PC-3 (cell line): ENCODE measurements at regions not wholly inside any gene's neighbourhood (a gene's known extent, or its start where the extent isn't known, plus 50 kb on each side); places are given as distances from the start of the nearest gene placed in this dataset.

ENCODE experiments used
- ATAC-seq: fragments of 200-7000 bp; cut with Tn5 transposase; 2 replicates; pipeline ENCODE4 v1.9.1; 2020; ENCODE audit warnings: mild to moderate bottlenecking, moderate library complexity
- BruUV-seq: library from RNA; stranded (reverse); fragments of 400-500 nt; replicated peaks from 2 replicates; lab custom pipeline; 2021; lab: Mats Ljungman, UMichigan
- CTCF ChIA-PET: fragments of 300-600 bp; sonication (Branson Sonifier 250); formaldehyde crosslinking; loops from one replicate; lab custom pipeline; 2022; ENCODE audit warnings: antibody characterized with exemption; lab: Charles Lee
- POLR2A ChIA-PET: fragments of 300-600 bp; sonication (Branson Sonifier 250); formaldehyde crosslinking; loops from one replicate; lab custom pipeline; 2022; ENCODE audit warnings: antibody characterized with exemption; ENCODE audit not compliant: unreplicated experiment; lab: Charles Lee
- DNase-seq: peaks from one replicate; pipeline ENCODE4 v3.0.0-alpha.2; 2015
- H2AFZ ChIP-seq: fragments of 300-600 bp; sonication (generic); 2 replicates; pipeline ENCODE4 v1.6.0; 2016; ENCODE audit warnings: antibody characterized with exemption, low read length
- H3F3A ChIP-seq: fragments of 300-600 bp; sonication (generic); one replicate; pipeline ENCODE4 v1.6.0; 2017; ENCODE audit warnings: antibody characterized with exemption, low read length, control low read depth, mild to moderate bottlenecking; ENCODE audit not compliant: unreplicated experiment
- H3K27ac ChIP-seq: fragments of 300-600 bp; sonication (generic); 2 replicates; pipeline ENCODE4 v1.5.1; 2016; ENCODE audit warnings: mild to moderate bottlenecking, low read length
- H3K27me3 ChIP-seq: fragments of 300-600 bp; sonication (generic); 2 replicates; pipeline ENCODE4 v1.6.1; 2016; ENCODE audit warnings: low read length, mixed read lengths
- H3K36me3 ChIP-seq: fragments of 300-600 bp; sonication (generic); 2 replicates; pipeline ENCODE4 v1.6.1; 2016; ENCODE audit warnings: low read depth, mixed run types, low read length, mixed read lengths
- H3K4me1 ChIP-seq: fragments of 300-600 bp; sonication (generic); 2 replicates; pipeline ENCODE4 v1.5.1; 2016; ENCODE audit warnings: low read length; ENCODE audit not compliant: insufficient read depth
- H3K4me2 ChIP-seq: fragments of 300-600 bp; sonication (generic); 2 replicates; pipeline ENCODE4 v1.6.0; 2016; ENCODE audit warnings: low read length
- H3K4me3 ChIP-seq: fragments of 300-600 bp; sonication (generic); 2 replicates; pipeline ENCODE4 v1.5.1; 2016; ENCODE audit warnings: mild to moderate bottlenecking, low read length, mixed read lengths
- H3K79me2 ChIP-seq: fragments of 300-600 bp; sonication (generic); 2 replicates; pipeline ENCODE4 v1.6.1; 2017; ENCODE audit warnings: low read length, mixed read lengths
- H3K9ac ChIP-seq: fragments of 300-600 bp; sonication (generic); 2 replicates; pipeline ENCODE4 v1.6.0; 2016; ENCODE audit warnings: mild to moderate bottlenecking, low read length
- H3K9me2 ChIP-seq: fragments of 300-600 bp; sonication (generic); replicated peaks from 2 replicates; pipeline ENCODE4 v1.6.1; 2016; ENCODE audit warnings: mixed run types, low read length, mixed read lengths
- H3K9me3 ChIP-seq: fragments of 300-600 bp; sonication (generic); 2 replicates; pipeline ENCODE4 v1.6.1; 2016; ENCODE audit warnings: low read length, mixed read lengths
- H4K20me1 ChIP-seq: fragments of 300-600 bp; sonication (generic); 2 replicates; pipeline ENCODE4 v1.6.1; 2016; ENCODE audit warnings: low read length, mixed read lengths
- CTCF ChIP-seq: fragments of 300-600 bp; sonication (generic); conservative IDR thresholded peaks from 2 replicates; pipeline ENCODE4 v1.5.1; 2017; ENCODE audit warnings: antibody characterized with exemption, low read depth, mild to moderate bottlenecking, low read length
- EZH2 ChIP-seq: fragments of 300-600 bp; sonication (generic); IDR thresholded peaks from one replicate; pipeline ENCODE4 v1.6.1; 2017; ENCODE audit warnings: antibody characterized with exemption, mild to moderate bottlenecking, low read length; ENCODE audit not compliant: unreplicated experiment
- EZH2phosphoT487 ChIP-seq: fragments of 300-600 bp; sonication (generic); IDR thresholded peaks from 2 replicates; pipeline ENCODE4 v1.6.1; 2018; ENCODE audit warnings: mild to moderate bottlenecking, antibody characterized with exemption, low read length, borderline replicate concordance
- intact Hi-C: fragments of 100-400 bp; cut with micrococcal nuclease; formaldehyde crosslinking; loops from 2 replicates; pipeline ENCODE4 v1.9.0; 2023

- intact Hi-C loops: no loop called here
- CTCF ChIA-PET: no interaction called here
These were observed 56.5 kb upstream of the STT3B start for GRCh38 chr3:31476209-31476608.

GRCh38 chr3:31479431-31479830 lies 53.3 kb upstream of the STT3B start:
- POLR2A ChIA-PET: no interaction called here
- Histone ChIP-seq H3K79me2 (no peaks in the 10 kb centered on the region), H3K9me2 (no peaks in the 10 kb centered on the region), H3K4me3 (no peak overlapping the region), H3F3A (no peaks in the 10 kb centered on the region), H3K9ac (no peak overlapping the region), H3K36me3 (no peaks in the 10 kb centered on the region), H3K4me2 (no peak overlapping the region), H3K27me3 (no peaks in the 10 kb centered on the region), H4K20me1 (no peaks in the 10 kb centered on the region), H3K9me3 (no peaks in the 10 kb centered on the region), H3K4me1 (no peaks in the 10 kb centered on the region), H3K27ac (no peak overlapping the region), H2AFZ (no peak overlapping the region)
- BruUV-seq: no TSS peak
- CTCF ChIA-PET: no interaction called here
- intact Hi-C loops: no loop called here
- DNase-seq (no peak), ATAC-seq (no peak)
- TF ChIP-seq CTCF (no peak), EZH2 (no peak), EZH2phosphoT487 (no peak)

More at GRCh38 chr3:31476209-31476608, 56.5 kb upstream of the STT3B start:
- ATAC-seq (no peak), DNase-seq (no peak)
- TF ChIP-seq EZH2 (no peak), CTCF (no peak), EZH2phosphoT487 (no peak)
- no peaks in the 10 kb centered on the region for H3K79me2 ChIP-seq
- H3K9me2 ChIP-seq: no peaks in the 10 kb centered on the region
- no peak overlapping the region for H3K4me3 ChIP-seq
- no peak overlapping the region for H3K9ac ChIP-seq
- H3K4me2 ChIP-seq: no peak overlapping the region
- H3K27me3 ChIP-seq: no peaks in the 10 kb centered on the region
- H2AFZ ChIP-seq: no peak overlapping the region
- POLR2A ChIA-PET: no interaction called here
- no peak overlapping the region for H3K27ac ChIP-seq
- H3K9me3 ChIP-seq: no peaks in the 10 kb centered on the region
- no peaks in the 10 kb centered on the region for H4K20me1 ChIP-seq
- H3K36me3 ChIP-seq: no peaks in the 10 kb centered on the region
- H3F3A ChIP-seq: no peaks in the 10 kb centered on the region
- BruUV-seq: no TSS peak
- no peaks in the 10 kb centered on the region for H3K4me1 ChIP-seq

GRCh38 chr3:31481697-31482096 lies 51.0 kb upstream of the STT3B start:
- intact Hi-C loops: no loop called here
- ChIA-PET CTCF (no interaction called here), POLR2A (no interaction called here)
- no peak overlapping the region for H3K4me3 ChIP-seq
- no peaks in the 10 kb centered on the region for H3K9me3 ChIP-seq
- H3K79me2 ChIP-seq: no peaks in the 10 kb centered on the region
- no peaks in the 10 kb centered on the region for H3K36me3 ChIP-seq
- no peak overlapping the region for H3K9ac ChIP-seq
- H3K27ac ChIP-seq: no peak overlapping the region
- ATAC-seq (no peak), DNase-seq (peak; percentile 36)
- no peaks in the 10 kb centered on the region for H3K9me2 ChIP-seq
- H3F3A ChIP-seq: no peaks in the 10 kb centered on the region
- no peak overlapping the region for H2AFZ ChIP-seq
- H3K27me3 ChIP-seq: no peaks in the 10 kb centered on the region
- TF ChIP-seq EZH2phosphoT487 (no peak), EZH2 (no peak), CTCF (no peak)
- H4K20me1 ChIP-seq: no peaks in the 10 kb centered on the region
- BruUV-seq: no TSS peak
- no peaks in the 10 kb centered on the region for H3K4me1 ChIP-seq
- H3K4me2 ChIP-seq: no peak overlapping the region
